ENCODE measurements at regions not wholly inside any gene's neighbourhood (a gene's known extent, or its start where the extent isn't known, plus 50 kb on each side); places are given as distances from the start of the nearest gene placed in this dataset.

DNA sequence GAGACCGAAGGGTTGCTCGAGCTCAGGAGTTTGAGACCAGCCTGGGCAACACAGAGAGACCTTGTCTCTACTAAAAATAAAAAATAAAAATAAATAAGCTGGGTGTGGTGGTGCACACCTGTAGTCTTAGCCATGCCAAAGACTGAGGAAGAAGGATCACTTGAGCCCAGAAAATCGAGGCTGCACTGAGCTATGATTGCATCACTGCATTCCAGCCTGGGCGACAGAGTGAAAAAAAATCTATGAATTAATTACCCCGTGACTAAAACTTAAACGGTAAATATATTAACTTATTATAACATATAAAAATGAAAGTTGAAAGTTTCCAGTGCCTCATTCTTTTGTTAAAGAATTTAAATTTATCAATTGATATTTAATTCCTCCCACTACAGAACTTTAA is 273.7 kb downstream of the KLF12 start:
- TF ChIP-seq TAF1 (IDR thresholded peaks at IDR 0.05; ENCODE audit: borderline replicate concordance, insufficient read depth, low read length) = no peak
- no peak for TF ChIP-seq SIN3A (IDR thresholded peaks at IDR 0.05; ENCODE audit: borderline replicate concordance, insufficient read depth, low read length)
- TF ChIP-seq POLR2AphosphoS5 (IDR thresholded peaks at IDR 0.05; ENCODE audit: low read depth, low read length) = no peak
- no peak for TF ChIP-seq REST (IDR thresholded peaks at IDR 0.05; ENCODE audit: insufficient read depth in 1 of 2, low read depth in 2 of 2, low read length in 2 of 2)

All from PFSK-1 (cell line).